ENCODE measurements at regions not wholly inside any gene's neighbourhood (a gene's known extent, or its start where the extent isn't known, plus 50 kb on each side); places are given as distances from the start of the nearest gene placed in this dataset.

- H3K36me3 ChIP-seq (ENCODE audit: control insufficient read depth in 5 of 5, insufficient read depth in 5 of 5, low read length in 5 of 5), result no peaks in the 10 kb centered on the region
- H3K4me3 ChIP-seq (ENCODE audit: low read depth in 1 of 5, low read length in 5 of 5), result no peak overlapping the region
- H3K9ac ChIP-seq (ENCODE audit: low read length in 5 of 5), result no peak overlapping the region
- H3K4me1 ChIP-seq (ENCODE audit: control insufficient read depth in 5 of 5, insufficient read depth in 5 of 5, low read length in 5 of 5), result peaks cover 0 to 9% (median 6%) of the 10 kb centered on the region in 5 donors
- no peaks in the 10 kb centered on the region for H3K27me3 ChIP-seq (ENCODE audit: control insufficient read depth in 5 of 5, insufficient read depth in 4 of 5, low read length in 5 of 5)
- no peaks in the 10 kb centered on the region for H3K9me3 ChIP-seq (ENCODE audit: control insufficient read depth in 5 of 5, low read length in 5 of 5)
- no peak overlapping the region for H3K27ac ChIP-seq (ENCODE audit: low read depth, low read length)
Observed at GRCh38 chr20:57835588-57836455, 126.0 kb upstream of the PMEPA1 start.

GRCh38 chr20:57835074-57835452 lies 125.2 kb upstream of the PMEPA1 start:
- H3K27me3 ChIP-seq (ENCODE audit: control insufficient read depth in 5 of 5, insufficient read depth in 4 of 5, low read length in 5 of 5), result no peaks in the 10 kb centered on the region
- H3K9ac ChIP-seq (ENCODE audit: low read length in 5 of 5), result no peak overlapping the region
- H3K9me3 ChIP-seq (ENCODE audit: control insufficient read depth in 5 of 5, low read length in 5 of 5), result no peaks in the 10 kb centered on the region
- H3K36me3 ChIP-seq (ENCODE audit: control insufficient read depth in 5 of 5, insufficient read depth in 5 of 5, low read length in 5 of 5), result no peaks in the 10 kb centered on the region
- no peak overlapping the region for H3K4me3 ChIP-seq (ENCODE audit: low read depth in 1 of 5, low read length in 5 of 5)
- peaks cover 0 to 5% (median 3%) of the 10 kb centered on the region in 5 donors for H3K4me1 ChIP-seq (ENCODE audit: control insufficient read depth in 5 of 5, insufficient read depth in 5 of 5, low read length in 5 of 5)
- no peak overlapping the region for H3K27ac ChIP-seq (ENCODE audit: low read depth, low read length)

- H3K9me3 ChIP-seq (ENCODE audit: control insufficient read depth in 5 of 5, low read length in 5 of 5), result no peaks in the 10 kb centered on the region
- no peaks in the 10 kb centered on the region for H3K4me1 ChIP-seq (ENCODE audit: control insufficient read depth in 5 of 5, insufficient read depth in 5 of 5, low read length in 5 of 5)
- H3K9ac ChIP-seq (ENCODE audit: low read length in 5 of 5), result no peak overlapping the region
- no peak overlapping the region for H3K4me3 ChIP-seq (ENCODE audit: low read depth in 1 of 5, low read length in 5 of 5)
- peaks cover 0 to 2% (median 0%) of the 10 kb centered on the region in 5 donors for H3K27me3 ChIP-seq (ENCODE audit: control insufficient read depth in 5 of 5, insufficient read depth in 4 of 5, low read length in 5 of 5)
- no peak overlapping the region for H3K27ac ChIP-seq (ENCODE audit: low read depth, low read length)
- H3K36me3 ChIP-seq (ENCODE audit: control insufficient read depth in 5 of 5, insufficient read depth in 5 of 5, low read length in 5 of 5), result no peaks in the 10 kb centered on the region
Observed at GRCh38 chr20:57834306-57835073, 124.7 kb upstream of the PMEPA1 start.

GRCh38 chr20:57831993-57832585 lies 122.3 kb upstream of the PMEPA1 start:
- Histone ChIP-seq H3K27ac (ENCODE audit: low read depth, low read length) (no peak overlapping the region), H3K4me1 (ENCODE audit: control insufficient read depth in 5 of 5, insufficient read depth in 5 of 5, low read length in 5 of 5) (no peaks in the 10 kb centered on the region), H3K9ac (ENCODE audit: low read length in 5 of 5) (no peak overlapping the region), H3K4me3 (ENCODE audit: low read depth in 1 of 5, low read length in 5 of 5) (no peak overlapping the region), H3K9me3 (ENCODE audit: control insufficient read depth in 5 of 5, low read length in 5 of 5) (no peaks in the 10 kb centered on the region), H3K36me3 (ENCODE audit: control insufficient read depth in 5 of 5, insufficient read depth in 5 of 5, low read length in 5 of 5) (no peaks in the 10 kb centered on the region), H3K27me3 (ENCODE audit: control insufficient read depth in 5 of 5, insufficient read depth in 4 of 5, low read length in 5 of 5) (peaks cover 0 to 2% (median 0%) of the 10 kb centered on the region in 5 donors)

- Histone ChIP-seq H3K4me3 (ENCODE audit: low read depth in 1 of 5, low read length in 5 of 5) (no peak overlapping the region), H3K9ac (ENCODE audit: low read length in 5 of 5) (no peak overlapping the region), H3K27ac (ENCODE audit: low read depth, low read length) (no peak overlapping the region), H3K36me3 (ENCODE audit: control insufficient read depth in 5 of 5, insufficient read depth in 5 of 5, low read length in 5 of 5) (no peaks in the 10 kb centered on the region), H3K27me3 (ENCODE audit: control insufficient read depth in 5 of 5, insufficient read depth in 4 of 5, low read length in 5 of 5) (peaks cover 0 to 2% (median 0%) of the 10 kb centered on the region in 5 donors), H3K9me3 (ENCODE audit: control insufficient read depth in 5 of 5, low read length in 5 of 5) (no peaks in the 10 kb centered on the region), H3K4me1 (ENCODE audit: control insufficient read depth in 5 of 5, insufficient read depth in 5 of 5, low read length in 5 of 5) (no peaks in the 10 kb centered on the region)
Observed at GRCh38 chr20:57831326-57831992, 121.6 kb upstream of the PMEPA1 start.

- no peaks in the 10 kb centered on the region for H3K36me3 ChIP-seq (ENCODE audit: control insufficient read depth in 5 of 5, insufficient read depth in 5 of 5, low read length in 5 of 5)
- H3K9ac ChIP-seq (ENCODE audit: low read length in 5 of 5), result no peak overlapping the region
- peaks cover 0 to 3% (median 0%) of the 10 kb centered on the region in 5 donors for H3K27me3 ChIP-seq (ENCODE audit: control insufficient read depth in 5 of 5, insufficient read depth in 4 of 5, low read length in 5 of 5)
- H3K4me3 ChIP-seq (ENCODE audit: low read depth in 1 of 5, low read length in 5 of 5), result no peak overlapping the region
- H3K9me3 ChIP-seq (ENCODE audit: control insufficient read depth in 5 of 5, low read length in 5 of 5), result no peaks in the 10 kb centered on the region
- peaks cover 0 to 2% (median 0%) of the 10 kb centered on the region in 5 donors for H3K4me1 ChIP-seq (ENCODE audit: control insufficient read depth in 5 of 5, insufficient read depth in 5 of 5, low read length in 5 of 5)
- no peak overlapping the region for H3K27ac ChIP-seq (ENCODE audit: low read depth, low read length)
Observed at GRCh38 chr20:57830515-57830895, 120.7 kb upstream of the PMEPA1 start.

GRCh38 chr20:57829805-57830514 lies 120.1 kb upstream of the PMEPA1 start:
- Histone ChIP-seq H3K9me3 (ENCODE audit: control insufficient read depth in 5 of 5, low read length in 5 of 5) (no peaks in the 10 kb centered on the region), H3K36me3 (ENCODE audit: control insufficient read depth in 5 of 5, insufficient read depth in 5 of 5, low read length in 5 of 5) (no peaks in the 10 kb centered on the region), H3K9ac (ENCODE audit: low read length in 5 of 5) (no peak overlapping the region), H3K27me3 (ENCODE audit: control insufficient read depth in 5 of 5, insufficient read depth in 4 of 5, low read length in 5 of 5) (peaks cover 0 to 4% (median 0%) of the 10 kb centered on the region in 5 donors), H3K27ac (ENCODE audit: low read depth, low read length) (no peak overlapping the region), H3K4me1 (ENCODE audit: control insufficient read depth in 5 of 5, insufficient read depth in 5 of 5, low read length in 5 of 5) (peaks cover 0 to 2% (median 0%) of the 10 kb centered on the region in 5 donors), H3K4me3 (ENCODE audit: low read depth in 1 of 5, low read length in 5 of 5) (no peak overlapping the region)

GRCh38 chr20:57829336-57829735 lies 119.5 kb upstream of the PMEPA1 start:
- Histone ChIP-seq H3K27ac (ENCODE audit: low read depth, low read length) (no peak overlapping the region), H3K36me3 (ENCODE audit: control insufficient read depth in 5 of 5, insufficient read depth in 5 of 5, low read length in 5 of 5) (no peaks in the 10 kb centered on the region), H3K4me1 (ENCODE audit: control insufficient read depth in 5 of 5, insufficient read depth in 5 of 5, low read length in 5 of 5) (peaks cover 0 to 2% (median 0%) of the 10 kb centered on the region in 5 donors), H3K9ac (ENCODE audit: low read length in 5 of 5) (no peak overlapping the region), H3K4me3 (ENCODE audit: low read depth in 1 of 5, low read length in 5 of 5) (no peak overlapping the region), H3K27me3 (ENCODE audit: control insufficient read depth in 5 of 5, insufficient read depth in 4 of 5, low read length in 5 of 5) (peaks cover 0 to 4% (median 0%) of the 10 kb centered on the region in 5 donors), H3K9me3 (ENCODE audit: control insufficient read depth in 5 of 5, low read length in 5 of 5) (no peaks in the 10 kb centered on the region)

GRCh38 chr20:57828696-57829095 lies 118.9 kb upstream of the PMEPA1 start:
- Histone ChIP-seq H3K36me3 (ENCODE audit: control insufficient read depth in 5 of 5, insufficient read depth in 5 of 5, low read length in 5 of 5) (no peaks in the 10 kb centered on the region), H3K9me3 (ENCODE audit: control insufficient read depth in 5 of 5, low read length in 5 of 5) (no peaks in the 10 kb centered on the region), H3K9ac (ENCODE audit: low read length in 5 of 5) (no peak overlapping the region), H3K27ac (ENCODE audit: low read depth, low read length) (no peak overlapping the region), H3K27me3 (ENCODE audit: control insufficient read depth in 5 of 5, insufficient read depth in 4 of 5, low read length in 5 of 5) (peaks cover 0 to 4% (median 0%) of the 10 kb centered on the region in 5 donors), H3K4me3 (ENCODE audit: low read depth in 1 of 5, low read length in 5 of 5) (no peak overlapping the region), H3K4me1 (ENCODE audit: control insufficient read depth in 5 of 5, insufficient read depth in 5 of 5, low read length in 5 of 5) (peaks cover 0 to 2% (median 0%) of the 10 kb centered on the region in 5 donors)

Measured in subcutaneous abdominal adipose tissue (tissue), 5 donors.